ENCODE measurements at regions not wholly inside any gene's neighbourhood (a gene's known extent, or its start where the extent isn't known, plus 50 kb on each side); places are given as distances from the start of the nearest gene placed in this dataset.

DNA sequence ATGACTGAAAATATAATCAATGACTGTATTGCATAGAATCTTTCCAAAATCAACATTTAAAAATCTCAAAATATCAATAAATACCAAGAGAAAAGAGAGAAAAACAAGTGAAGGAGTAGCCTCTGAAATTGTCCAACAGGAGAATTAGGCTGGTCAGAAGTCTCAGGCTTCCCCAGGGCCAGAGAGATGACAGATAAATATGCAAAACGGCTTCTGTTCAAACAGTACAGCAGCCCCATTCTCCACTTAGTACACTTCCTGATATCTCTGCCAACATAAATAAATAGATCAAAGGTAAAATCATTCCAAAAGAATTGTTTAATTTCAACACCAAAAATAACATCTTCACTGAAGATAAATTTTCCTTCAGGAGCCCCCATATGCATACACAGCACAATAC lies 204.7 kb upstream of the GABRA2 start:
- no peak for DNase-seq (ENCODE audit: low read depth)

DNA sequence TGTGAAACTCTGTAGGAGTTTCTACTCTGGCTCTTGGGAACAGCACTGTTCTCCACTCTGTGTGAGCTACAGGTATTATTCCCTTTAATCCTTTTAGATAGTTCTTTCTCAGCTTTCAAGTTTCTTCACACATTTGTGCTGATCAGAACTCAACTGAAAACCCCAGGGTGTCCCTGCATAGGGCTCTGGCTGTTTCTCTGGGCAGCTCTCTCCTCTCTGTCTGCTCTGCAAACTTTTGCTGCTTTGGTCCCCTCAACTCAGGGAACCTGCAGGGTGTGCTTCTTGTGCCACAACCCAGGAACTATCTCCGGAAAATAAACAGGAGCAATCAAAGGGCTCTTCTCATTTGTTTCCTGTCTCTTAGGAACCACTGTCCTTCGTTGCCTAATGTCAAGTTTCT lies 196.6 kb upstream of the GABRA2 start:
- no peak for DNase-seq (ENCODE audit: low read depth)

DNA sequence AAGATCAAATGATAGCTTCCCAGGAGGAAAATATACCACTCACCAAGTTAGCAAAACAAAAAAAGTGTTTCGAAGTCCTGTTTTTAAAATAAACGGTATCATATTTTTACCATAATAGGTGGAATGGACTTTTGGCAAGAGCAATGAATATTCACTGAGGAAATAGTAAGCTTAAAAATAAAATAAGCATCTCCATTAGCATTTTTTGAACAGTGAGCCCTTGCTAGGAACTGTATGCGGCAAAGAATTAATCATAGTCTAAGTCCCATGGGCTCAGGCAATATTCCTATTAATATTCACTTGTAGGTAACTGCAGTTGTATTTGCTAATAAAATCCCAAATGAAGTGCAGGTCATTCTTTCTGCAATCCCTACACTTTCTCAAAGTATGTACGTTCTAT lies 191.7 kb upstream of the GABRA2 start:
- DNase-seq (ENCODE audit: low read depth) = no peak

DNA sequence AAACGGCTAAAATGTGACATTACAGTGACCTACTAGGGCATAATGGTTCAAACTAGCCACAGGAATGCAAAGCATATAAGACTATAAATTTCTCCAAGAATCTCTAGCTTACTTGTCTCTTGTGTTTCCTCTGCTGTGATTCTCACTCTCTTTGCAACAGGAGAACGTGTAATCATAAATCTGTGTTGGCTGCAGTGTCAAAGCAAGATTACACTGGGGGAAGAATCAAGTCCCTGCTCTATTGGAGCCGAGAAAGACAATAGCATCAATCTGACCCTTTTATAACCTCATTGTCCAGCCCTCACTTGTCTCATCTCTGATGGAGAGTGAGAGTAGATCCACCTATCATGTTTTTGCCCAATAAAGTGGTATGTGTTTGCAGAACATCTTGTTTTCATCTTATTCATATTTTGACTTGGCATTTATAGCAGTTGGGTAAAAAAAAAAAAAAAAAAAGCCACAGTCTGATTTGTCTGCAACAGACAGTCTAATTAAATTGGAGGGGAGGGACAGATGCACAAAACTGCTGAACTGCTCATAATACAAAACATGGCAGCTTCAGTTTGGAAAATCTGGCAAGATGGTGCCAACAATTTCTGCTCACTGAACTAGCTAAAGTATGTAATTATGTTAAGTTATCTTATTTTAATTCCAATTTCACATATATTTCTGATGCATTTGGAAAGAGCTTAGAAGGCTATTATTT lies 165.0 kb upstream of the GABRA2 start:
- DNase-seq (ENCODE audit: low read depth) = no peak

DNA sequence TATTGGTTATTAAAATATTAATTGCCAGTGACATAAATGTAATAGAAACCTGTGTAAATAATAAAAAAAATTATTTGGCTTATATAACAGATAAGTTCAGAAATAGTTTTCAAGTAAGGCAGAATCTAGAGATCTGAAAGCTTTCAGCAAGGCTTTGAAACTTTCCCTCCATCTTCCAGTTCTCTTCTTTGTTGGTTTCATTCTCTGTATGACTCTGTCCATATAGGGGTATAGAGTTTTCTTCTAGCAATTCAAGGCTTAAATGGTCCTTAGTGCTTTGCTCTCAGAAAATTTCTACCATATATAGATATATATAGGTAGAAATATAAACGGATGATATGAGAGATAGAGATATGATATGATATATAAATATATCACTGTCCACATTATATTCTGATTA lies 160.5 kb upstream of the GABRA2 start:
- no peak for DNase-seq (ENCODE audit: low read depth)

DNA sequence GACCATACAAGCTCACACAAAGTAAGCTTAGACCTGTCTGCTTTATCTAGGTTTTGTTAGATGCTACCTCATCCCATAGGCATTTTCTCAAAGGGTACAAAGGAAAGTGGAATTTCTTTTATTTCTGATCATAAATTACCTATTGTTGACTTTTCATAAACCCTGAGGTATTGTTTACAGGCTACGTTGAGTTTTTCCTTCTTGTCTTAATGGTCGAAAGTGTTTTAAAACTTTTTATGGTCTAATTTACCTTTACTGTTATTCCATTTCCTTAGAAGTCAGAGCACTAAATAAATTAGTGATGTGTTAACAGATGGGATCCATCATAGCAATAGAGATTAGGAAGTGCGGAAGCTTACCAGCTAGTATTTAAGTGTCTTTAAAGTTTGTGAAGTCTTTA lies 159.2 kb upstream of the GABRA2 start:
- DNase-seq (ENCODE audit: low read depth) = no peak

DNA sequence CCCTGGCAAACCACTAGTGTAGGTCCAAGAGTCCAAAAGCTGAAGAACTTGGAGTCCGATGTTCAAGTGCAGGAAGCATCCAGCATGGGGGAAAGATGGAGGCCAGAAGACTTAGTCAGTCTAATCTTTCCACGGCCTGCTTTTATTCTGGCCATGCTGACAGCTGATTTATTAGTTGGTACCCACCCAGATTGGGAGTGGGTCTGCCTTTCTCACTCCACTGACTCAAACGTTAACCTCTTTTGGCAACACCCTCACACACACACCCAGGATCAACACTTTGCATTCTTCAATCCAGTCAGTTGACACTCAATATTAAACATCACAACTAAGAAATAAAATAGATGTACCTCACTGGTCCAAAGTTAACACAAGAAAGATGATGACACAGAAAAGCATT lies 134.8 kb upstream of the GABRA2 start:
- DNase-seq (ENCODE audit: low read depth) = no peak

DNA sequence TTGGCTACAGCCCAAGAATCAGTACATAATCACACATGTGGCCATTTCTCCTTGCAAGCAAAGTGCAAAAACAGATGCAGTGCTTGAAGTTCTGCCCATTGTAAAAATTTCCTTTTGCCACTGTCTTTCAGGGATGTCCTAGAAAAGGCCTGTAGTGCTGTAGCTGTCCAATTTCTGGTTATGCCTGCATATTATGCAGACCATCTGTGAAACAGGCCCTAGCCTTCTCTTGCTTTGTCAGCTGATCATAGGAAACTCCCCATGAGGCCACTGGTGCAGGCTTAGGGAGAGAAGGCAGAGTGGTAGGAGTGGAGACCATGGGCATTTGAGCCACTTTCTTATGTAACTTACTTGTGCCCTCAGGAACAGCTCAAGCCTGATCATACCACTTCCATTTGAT lies 130.4 kb upstream of the GABRA2 start:
- no peak for DNase-seq (ENCODE audit: low read depth)

DNA sequence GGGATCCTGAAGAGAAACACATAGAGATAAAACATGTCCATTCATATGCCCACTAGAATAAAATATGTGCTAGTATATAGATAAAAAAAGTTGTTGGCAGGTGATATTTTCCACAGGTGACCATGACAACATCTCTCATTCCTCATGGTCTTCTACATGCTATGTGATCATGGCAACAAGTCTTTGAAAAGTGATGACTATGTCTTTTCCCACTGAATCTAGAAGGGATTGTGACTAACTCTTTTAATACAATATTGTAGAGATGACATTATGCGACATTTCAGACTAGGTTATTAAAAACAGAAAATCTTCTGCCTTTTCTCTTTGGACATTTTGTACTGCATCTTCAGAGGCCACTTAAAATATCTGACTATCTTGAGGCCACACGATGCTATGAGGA lies 126.0 kb upstream of the GABRA2 start:
- no peak for DNase-seq (ENCODE audit: low read depth)

DNA sequence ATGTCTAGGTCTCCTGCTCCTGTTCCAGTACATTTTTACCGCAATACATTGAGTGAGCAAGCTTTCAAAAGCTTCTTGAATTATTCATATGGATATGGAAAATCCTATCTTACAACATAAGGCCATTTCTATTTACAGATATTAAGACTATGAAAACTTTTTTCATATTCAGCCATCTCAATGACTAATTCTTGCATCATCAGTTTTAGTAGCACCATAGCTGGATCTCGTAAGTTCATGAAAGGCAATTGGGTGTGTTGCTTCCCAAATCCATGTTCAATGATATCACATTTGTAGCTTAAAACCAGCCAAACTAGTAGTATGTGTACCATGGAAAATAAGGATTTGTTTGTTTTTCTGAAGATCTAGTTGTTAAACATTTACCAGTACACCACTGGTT lies 118.3 kb upstream of the GABRA2 start:
- peak; percentile 6 for DNase-seq (ENCODE audit: low read depth)

DNA sequence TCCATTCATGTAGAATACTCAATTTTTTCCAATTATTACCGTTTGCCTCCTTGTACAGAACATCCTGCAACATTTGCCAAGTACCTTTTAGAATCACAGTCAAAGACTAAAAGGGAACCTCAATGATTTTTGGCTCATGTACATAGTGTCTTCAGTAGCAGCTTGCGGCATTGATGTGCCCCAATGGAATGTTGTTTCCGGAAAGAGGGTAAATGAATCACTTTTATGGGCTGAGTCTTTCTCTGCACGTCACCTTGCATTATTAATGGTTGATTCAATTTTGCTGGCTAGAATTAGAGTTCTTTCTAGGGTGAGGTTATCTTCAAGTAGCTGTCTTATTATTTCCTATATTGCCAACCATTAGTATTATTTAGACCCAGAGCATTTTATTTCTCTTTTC lies 116.9 kb upstream of the GABRA2 start:
- peak; percentile 47 for DNase-seq (ENCODE audit: low read depth)

DNA sequence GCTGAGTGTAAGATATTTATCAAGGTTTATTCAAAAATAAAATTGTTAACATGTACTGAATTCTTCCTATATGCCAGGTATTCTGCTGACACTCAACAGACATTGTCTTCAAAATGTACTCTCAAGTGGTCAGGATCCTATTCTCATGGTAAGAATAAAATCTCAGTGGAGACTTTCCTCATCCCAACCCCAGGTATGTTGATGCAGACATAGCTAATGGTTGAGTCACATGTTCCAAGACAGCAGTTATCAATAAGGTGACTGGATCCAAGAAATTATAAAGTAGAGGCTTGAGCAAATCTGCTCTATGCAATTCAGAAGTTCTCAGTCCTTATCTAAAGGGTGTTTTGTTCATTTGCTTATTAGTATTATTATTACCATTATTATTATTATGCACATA lies 115.2 kb upstream of the GABRA2 start:
- no peak for DNase-seq (ENCODE audit: low read depth)

DNA sequence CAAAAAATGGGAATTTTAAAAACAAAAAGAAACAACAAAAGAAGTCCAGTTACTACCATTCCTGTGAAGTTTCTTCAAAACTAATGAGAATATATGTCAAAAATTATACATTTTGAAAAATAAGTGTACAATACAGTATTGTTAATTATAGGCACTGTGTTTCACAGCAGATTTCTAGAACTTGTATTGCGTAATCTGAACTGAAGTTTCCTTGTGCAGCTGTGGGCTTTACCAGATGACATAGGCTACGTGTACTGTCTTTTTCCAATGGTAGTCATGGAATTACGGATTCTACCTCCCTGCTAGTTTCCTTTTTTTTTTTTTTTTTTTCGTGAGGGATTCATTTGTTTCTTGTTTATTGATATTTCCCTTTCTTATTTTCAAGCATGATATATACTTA lies 113.8 kb upstream of the GABRA2 start:
- peak; percentile 6 for DNase-seq (ENCODE audit: low read depth)

DNA sequence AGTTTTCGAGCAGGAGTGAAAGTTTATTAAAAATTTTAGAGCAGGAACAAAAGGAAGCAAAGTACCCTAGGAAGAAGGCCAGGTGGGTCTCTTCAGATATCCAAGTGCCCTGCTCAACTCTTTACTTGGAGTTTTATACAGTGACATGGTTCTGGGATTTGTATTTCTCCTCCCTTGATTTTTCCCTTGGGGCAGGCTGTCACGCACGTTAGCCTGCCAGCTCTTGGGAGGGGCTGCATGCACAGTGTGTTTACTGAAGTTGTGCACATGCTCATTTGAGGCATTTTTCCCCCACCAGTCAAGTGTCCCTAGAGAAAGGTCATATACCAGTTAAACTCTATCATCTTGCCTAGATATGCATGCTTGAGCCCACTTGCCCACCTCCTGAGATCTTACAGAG lies 102.5 kb upstream of the GABRA2 start:
- no peak for DNase-seq (ENCODE audit: low read depth)

DNA sequence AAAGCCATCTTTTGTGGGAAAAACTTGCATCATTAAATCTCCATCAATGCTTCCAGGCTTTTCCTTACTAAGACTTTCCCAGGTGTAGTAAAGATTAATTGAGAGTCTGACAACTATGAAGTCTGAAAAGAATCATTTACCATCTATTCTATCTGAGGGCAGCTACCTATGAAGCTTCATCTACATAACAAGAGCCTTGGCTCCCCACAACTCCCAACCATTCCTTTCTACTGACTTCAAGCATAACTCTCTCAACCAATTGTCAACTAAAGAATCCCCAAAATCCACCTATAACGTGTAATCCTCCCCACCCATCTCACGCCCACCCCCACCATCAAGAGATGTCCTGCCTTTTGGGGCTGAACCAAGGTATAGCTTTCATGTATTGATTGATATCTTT lies 101.5 kb upstream of the GABRA2 start:
- no peak for DNase-seq (ENCODE audit: low read depth)

DNA sequence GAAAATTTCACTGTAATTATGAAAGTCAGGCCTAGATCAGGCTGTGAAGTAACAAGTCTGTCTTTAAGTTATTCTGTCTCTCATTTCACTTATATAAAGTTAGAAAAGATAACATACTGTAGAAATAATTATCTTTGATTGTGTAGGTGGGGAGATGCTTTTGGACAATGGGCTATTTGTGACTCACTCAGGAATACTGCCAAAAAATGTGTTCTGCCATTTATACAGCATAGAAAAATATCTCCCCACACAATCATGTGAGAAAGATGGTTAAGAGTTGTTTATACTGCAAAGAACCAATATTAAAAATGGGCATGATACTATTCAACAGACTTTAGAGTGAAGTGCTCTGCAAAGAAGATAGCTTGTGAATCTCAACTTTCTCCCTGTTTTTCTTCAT lies 95.0 kb upstream of the GABRA2 start:
- DNase-seq (ENCODE audit: low read depth) = peak; percentile 9

DNA sequence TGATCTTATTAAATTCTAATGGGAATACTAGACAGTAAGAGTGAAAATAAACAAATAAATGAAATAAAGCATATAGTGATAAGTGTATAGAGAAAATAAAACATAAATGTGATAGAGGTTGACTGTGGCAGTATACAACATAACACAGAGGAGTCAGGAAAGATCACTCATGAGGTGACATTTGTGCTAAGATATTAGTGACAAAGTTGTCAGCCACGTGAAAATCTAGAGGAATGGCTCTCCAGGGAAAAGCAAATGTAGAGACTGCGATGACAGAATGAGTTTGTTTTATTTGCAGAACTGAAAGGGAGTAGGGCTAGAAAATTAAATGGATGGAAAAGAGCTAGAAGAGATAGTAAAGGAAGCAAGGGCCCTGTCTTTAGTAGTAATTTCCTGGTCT lies 72.8 kb upstream of the GABRA2 start:
- no peak for DNase-seq (ENCODE audit: low read depth)

DNA sequence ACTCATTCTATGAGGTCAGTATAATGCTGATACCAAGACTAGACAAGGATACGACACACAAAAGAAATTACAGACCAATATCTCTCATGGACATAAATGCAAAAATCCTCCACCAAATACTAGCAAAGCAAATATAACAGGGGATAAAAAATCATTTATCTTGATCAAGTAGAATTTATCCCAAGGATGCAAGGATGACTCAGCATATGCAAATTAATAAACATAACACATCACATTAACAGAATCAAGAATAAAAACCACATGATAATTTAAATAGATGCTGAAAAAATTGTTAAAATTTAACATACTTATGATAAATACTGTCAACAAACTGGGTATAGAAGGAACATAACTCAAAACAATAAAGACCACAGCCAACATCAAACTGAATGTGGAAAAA lies 69.4 kb upstream of the GABRA2 start:
- DNase-seq (ENCODE audit: low read depth) = no peak

DNA sequence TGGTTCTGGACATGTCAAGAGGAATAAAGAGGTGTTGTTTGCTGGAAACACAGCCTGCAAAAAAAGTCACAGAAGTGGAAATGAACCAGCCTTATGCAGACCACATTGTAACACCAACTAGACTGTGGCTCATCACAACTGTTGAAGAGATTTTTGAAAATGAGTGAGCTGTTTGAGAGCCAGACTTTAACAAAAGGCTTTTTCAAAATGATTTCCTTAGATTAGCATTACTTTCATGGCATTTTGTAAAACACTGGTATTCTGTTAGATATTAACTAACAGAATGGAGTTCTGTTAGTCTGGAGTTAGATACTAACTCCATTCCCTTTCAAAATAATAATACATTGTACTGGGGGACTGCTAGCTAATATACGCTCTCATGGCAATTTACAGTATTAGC lies 60.6 kb upstream of the GABRA2 start:
- no peak for DNase-seq (ENCODE audit: low read depth)

DNA sequence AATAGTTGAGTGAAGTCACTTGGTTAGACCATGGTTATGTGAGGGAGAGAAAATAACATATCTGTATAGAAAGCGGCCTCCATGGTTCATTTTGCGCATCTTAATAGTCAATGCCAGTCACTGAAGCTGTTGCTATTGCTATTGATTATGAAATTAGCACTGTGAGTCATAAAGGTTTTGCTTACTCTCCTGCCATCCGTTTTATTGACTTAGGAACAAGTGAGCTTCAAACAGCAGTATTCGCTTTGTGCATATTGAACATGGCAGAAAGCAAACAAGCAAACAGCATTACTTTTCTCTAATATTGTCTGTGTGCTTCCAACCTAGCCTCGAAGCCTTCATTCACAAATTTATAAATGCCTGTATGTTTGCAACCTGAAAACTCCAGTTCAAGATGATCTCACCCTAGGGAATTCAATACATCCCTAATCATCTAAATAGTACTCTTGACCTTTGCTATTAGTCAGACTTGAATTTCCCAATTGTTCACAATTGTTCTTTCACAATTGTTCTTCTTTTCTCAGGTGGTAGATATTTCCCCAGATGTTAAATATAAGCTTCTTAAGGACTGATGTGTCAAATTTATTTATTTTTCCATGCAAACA lies 55.9 kb upstream of the GABRA2 start:
- DNase-seq (ENCODE audit: low read depth) = peak; percentile 26

DNA sequence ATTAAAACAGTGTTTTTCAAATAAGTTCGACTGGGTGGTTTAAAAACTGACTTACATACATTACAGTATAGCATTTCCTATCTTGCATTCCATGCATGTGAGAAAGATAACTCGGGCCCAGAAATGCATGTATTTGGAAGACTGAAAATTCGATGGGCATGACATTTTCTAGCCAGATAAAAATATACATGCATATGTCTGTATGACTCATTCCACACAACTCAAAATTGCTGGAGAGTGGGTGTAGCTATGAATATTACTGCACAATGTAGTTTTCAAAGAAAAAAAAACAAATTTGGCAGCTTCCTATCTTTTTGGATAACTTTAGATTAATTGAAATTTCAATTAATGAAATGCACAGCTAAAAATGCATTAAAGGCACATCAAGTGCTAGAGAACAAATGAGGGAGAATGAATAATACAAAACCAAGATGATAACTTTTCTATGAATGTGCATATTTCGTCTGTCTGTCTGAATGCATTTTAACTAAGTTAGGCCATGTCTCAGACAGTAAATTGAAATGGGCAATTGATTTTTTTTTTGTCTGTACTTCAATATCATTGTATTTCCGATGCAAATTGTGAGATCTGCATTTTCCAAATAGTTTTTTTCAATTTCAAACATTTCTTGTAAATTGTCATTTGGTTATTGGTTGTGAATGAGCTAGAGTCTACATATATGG lies 54.5 kb upstream of the GABRA2 start:
- peak; percentile 44 for DNase-seq (ENCODE audit: low read depth)

DNA sequence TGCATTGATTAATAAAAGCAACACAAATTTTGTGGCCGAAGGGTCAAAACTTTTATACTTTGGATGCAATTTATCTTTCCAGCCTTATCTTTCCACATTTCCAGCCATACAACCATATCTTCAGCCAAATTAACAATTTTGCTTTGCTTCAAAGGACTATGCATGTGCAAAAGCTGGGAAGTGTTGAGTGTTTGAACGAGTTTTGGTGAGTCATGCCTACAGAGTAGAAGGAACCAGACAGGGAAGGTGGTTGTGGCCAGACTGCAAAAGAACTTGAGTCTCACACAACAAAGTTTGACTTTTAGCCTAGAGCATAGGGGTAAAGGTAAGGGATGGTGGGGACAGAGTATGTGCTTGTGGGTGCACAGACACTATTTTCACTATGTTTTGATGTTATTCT lies 53.0 kb upstream of the GABRA2 start:
- DNase-seq (ENCODE audit: low read depth) = peak; percentile 69

DNA sequence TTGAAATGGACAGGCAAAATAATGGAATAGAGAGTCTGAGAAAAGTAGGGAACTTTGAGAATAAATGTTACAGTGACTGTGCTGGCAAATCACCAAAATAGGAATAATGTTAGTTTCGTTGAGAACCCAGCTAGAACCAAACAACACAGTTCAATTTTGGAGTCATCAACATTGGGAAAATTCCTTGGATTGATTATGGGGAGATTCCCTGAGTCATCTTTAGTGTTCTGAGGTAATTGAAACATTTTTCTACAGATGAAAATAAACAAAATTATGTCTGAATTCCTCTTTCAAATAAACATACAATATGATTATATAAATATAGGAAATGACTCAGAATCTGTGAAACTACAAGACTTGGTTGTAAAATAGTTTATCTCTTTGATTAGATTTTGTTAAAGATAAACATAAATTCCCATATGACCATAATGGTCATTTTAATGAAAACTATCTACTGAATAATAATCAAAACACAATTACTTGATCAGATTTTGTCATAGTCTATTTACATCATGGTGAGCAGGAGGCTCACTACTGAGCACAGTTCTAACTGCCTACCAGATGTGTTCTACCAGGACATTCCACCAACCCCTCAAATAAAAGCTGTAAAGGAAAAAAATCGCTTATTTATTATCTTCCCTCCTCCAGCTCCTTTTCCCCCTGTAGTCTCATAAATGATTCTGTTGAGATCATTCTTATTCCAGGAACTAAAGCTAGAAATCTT lies 51.4 kb upstream of the GABRA2 start:
- peak; percentile 50 for DNase-seq (ENCODE audit: low read depth)

Data from iris pigment epithelial cell (primary cell).